GM18873 (cell line): ENCODE measurements at regions not wholly inside any gene's neighbourhood (a gene's known extent, or its start where the extent isn't known, plus 50 kb on each side); places are given as distances from the start of the nearest gene placed in this dataset.
"Not testable (repeated sequence)": the region's sequence is repeated elsewhere in the genome, so short reads cannot be mapped to it uniquely, and the experiment has no call there.

Source experiments
- ATAC-seq: cut with Tn5 transposase; IDR thresholded peaks from one replicate; pipeline ENCODE4 v1.9.1; 2021; ENCODE audit warnings: mild to moderate bottlenecking, moderate library complexity, moderate number of reproducible peaks; ENCODE audit not compliant: unreplicated experiment, low FRiP score

GRCh38 chr11:39462506-39462905 lies 1996.9 kb downstream of the LRRC4C start:
- no peak for ATAC-seq

- no peak for ATAC-seq
Measured at GRCh38 chr11:39461066-39461465, 1998.4 kb downstream of the LRRC4C start.

GRCh38 chr11:39459606-39460005 lies 1999.8 kb downstream of the LRRC4C start:
- no peak for ATAC-seq

GRCh38 chr11:39458481-39458880 lies 2001.0 kb downstream of the LRRC4C start:
- ATAC-seq = no peak

- no peak for ATAC-seq
Measured at GRCh38 chr11:39443424-39444022, 2015.9 kb downstream of the LRRC4C start.

GRCh38 chr11:39442177-39442576 lies 2017.3 kb downstream of the LRRC4C start:
- ATAC-seq = no peak

GRCh38 chr11:39435641-39436040 lies 2023.8 kb downstream of the LRRC4C start:
- ATAC-seq = no peak

- ATAC-seq = no peak
Measured at GRCh38 chr11:39434466-39434865, 2025.0 kb downstream of the LRRC4C start.

GRCh38 chr11:39432929-39433328 lies 2026.5 kb downstream of the LRRC4C start:
- ATAC-seq = no peak

- no peak for ATAC-seq
Measured at GRCh38 chr11:39425226-39425625, 2034.2 kb downstream of the LRRC4C start.

GRCh38 chr11:39412117-39412516 lies 2047.3 kb downstream of the LRRC4C start:
- no peak for ATAC-seq

GRCh38 chr11:39385911-39386310 lies 2073.5 kb downstream of the LRRC4C start:
- ATAC-seq = no peak

GRCh38 chr11:39374963-39375698 lies 2084.3 kb downstream of the LRRC4C start:
- no peak for ATAC-seq

GRCh38 chr11:39367534-39367933 lies 2091.9 kb downstream of the LRRC4C start:
- ATAC-seq = no peak

GRCh38 chr11:39365809-39366436 lies 2093.5 kb downstream of the LRRC4C start:
- no peak for ATAC-seq

- no peak for ATAC-seq
Measured at GRCh38 chr11:39363571-39363970, 2095.9 kb downstream of the LRRC4C start.

GRCh38 chr11:39361557-39361956 lies 2097.9 kb downstream of the LRRC4C start:
- ATAC-seq = no peak

GRCh38 chr11:39345834-39346442 lies 2113.5 kb downstream of the LRRC4C start:
- ATAC-seq = no peak

GRCh38 chr11:39341461-39341860 lies 2118.0 kb downstream of the LRRC4C start:
- no peak for ATAC-seq

- not testable (repeated sequence) for ATAC-seq
Measured at GRCh38 chr11:39333006-39333405, 2126.4 kb downstream of the LRRC4C start.

- ATAC-seq = no peak
Measured at GRCh38 chr11:39327302-39327701, 2132.2 kb downstream of the LRRC4C start.
